SW 1271 (cell line): ENCODE measurements at regions not wholly inside any gene's neighbourhood (a gene's known extent, or its start where the extent isn't known, plus 50 kb on each side); places are given as distances from the start of the nearest gene placed in this dataset.
"Not testable (repeated sequence)": the region's sequence is repeated elsewhere in the genome, so short reads cannot be mapped to it uniquely, and the experiment has no call there.

Source experiments
- DNase-seq, 2 experiments: peaks; one replicate each; lab custom pipeline; 2025; lab: John Stamatoyannopoulos, UW

DNA sequence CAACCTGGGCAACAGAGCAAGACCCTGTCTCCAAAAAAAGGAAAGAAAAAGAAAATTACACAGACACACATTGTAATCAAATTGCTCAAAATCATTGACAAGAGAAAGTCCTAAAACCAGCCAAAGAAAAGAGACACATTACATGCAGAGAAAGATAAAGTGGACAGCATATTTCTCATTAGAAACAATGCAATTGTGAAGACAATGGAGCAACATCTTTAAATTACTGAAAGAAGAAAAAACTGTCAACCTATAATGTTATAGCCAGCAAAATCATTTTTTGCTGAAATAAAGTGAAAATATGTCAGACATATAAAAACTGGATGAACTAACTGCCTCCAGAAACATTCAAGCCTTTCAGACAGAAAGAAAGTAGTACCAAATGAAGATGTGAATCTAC lies 120.6 kb downstream of the TMEM167A start:
- DNase-seq = no peak

DNA sequence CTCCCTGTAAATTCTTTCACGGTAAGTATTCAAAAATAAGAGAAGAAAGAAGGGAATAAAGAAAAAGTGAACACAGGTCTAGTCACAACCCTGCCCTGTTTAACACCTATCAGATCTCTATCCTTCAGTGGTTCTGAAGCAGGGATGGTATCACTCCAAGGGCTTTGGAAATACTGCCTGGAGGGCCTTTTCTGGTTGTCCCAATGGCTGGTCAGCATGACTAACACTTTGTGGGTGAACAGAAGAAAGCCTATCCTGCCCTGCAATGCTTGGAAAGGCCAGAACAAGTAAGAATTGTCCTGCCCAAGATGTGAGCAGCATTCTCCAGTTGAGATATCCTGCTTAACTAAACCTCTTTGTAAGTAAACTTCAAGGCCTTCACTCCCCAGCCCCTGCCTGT lies 124.9 kb downstream of the TMEM167A start:
- no peak for DNase-seq

DNA sequence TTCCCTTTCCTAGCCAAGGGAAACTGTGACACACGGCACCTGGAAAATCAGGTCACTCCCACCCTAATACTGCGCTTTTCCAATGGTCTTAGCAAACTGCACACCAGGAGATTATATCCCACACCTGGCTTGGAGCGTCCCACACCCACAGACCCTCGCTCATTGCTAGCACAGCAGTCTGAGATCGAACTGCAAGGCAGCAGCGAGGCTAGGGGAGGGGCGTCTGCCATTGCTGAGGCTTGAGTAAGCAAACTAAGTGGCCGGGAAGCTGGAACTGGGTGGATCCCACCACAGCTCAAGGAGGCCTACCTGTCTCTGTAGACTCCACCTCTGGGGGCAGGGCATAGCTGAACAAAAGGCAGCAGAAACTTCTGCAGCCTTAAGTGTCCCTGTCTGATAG lies 132.9 kb downstream of the TMEM167A start:
- not testable (repeated sequence) for DNase-seq

DNA sequence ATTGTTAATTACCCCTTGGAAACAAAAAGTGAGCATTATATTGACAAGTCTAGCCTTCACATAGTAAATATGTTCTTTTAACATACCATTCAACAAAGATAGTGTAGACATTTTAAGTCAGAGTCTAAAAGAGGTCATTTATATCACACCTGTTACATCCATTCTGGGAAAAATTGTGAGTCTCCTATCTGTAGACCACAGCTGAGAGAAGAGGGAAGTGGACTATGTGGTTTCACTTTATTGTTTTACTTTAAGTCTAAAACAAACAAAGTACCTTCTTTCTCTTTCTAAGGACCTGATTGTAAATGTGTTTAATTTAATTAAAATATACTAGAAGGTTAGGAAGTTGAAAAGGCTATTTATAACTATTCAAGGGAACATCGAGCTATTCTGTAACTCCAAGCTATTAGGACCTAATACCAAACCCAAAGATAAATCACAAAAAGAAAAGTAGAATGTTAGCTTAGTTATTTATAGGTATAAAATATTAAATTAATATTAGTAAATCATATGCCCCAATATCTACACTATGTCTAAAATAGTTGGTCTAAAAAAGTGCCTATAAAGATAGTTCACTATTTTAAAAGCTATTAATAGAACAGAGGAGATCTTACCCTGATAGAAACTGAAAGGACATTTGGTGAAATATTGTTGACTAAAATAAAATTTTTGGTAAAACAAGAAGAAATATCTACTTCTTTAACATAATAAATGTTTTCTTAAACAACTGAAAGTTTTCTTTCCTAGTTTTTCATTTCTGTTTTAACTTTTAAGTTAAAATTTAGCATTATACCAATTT lies 134.9 kb downstream of the TMEM167A start:
- DNase-seq = no peak

DNA sequence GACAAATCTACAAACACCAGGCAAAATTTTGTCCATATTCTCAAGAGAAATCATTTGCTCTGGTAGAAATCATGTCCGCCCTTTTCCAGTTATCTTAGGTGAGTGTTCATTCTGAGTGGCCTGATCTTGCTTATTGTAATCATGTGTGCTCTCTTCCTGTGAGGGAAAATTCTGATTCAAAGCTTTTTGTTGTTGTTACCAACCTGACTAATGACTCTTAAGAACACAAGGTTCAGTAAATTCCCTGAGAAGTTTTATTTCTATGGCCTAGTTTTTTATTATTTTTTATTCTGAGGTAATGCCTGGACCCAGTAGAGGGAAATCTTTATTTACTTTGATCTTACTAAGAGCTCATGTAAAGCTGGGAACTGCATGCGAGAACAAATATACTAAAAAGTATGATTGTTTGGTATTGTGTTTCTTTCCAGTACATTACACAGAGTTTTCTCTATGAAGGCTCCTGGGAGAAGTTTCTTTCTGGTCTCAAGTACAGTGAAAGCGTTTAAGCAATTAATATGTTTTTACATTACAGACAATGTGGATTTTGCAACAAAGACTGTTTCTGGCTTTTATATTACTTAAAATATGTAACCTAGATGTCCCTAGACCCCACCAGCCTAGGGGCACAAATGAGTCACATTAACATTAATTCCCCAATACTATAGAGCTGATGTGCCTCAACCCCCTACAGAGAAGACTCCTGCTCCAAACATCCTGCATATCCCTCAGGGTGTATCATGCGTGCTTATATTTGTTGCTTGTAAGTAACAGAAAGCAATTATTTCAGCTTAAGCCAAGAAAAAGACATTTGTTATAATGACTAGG lies 138.1 kb downstream of the TMEM167A start:
- DNase-seq = no peak

DNA sequence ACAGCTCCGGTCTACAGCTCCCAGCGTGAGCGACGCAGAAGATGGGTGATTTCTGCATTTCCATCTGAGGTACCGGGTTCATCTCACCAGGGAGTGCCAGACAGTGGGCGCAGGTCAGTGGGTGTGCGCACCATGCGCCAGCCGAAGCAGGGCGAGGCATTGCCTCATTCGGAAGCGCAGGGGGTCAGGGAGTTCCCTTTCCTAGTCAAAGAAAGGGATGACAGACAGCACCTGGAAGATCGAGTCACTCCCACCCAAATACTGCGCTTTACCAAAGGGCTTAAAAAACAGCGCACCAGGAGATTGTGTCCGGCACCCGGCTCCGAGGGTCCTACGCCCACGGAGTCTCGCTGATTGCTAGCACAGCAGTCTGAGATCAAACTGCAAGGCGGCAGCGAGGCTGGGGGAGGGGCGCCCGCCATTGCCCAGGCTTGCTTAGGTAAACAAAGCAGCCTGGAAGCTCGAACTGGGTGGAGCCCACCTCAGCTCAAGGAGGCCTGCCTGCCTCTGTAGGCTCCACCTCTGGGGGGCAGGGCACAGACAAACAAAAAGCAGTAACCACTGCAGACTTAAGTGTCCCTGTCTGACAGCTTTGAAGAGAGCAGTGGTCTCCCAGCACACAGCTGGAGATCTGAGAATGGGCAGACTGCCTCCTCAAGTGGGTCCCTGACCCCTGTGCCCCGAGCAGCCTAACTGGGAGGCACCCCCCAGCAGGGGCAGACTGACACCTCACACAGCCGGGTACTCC lies 144.5 kb downstream of the TMEM167A start:
- DNase-seq = not testable (repeated sequence)

DNA sequence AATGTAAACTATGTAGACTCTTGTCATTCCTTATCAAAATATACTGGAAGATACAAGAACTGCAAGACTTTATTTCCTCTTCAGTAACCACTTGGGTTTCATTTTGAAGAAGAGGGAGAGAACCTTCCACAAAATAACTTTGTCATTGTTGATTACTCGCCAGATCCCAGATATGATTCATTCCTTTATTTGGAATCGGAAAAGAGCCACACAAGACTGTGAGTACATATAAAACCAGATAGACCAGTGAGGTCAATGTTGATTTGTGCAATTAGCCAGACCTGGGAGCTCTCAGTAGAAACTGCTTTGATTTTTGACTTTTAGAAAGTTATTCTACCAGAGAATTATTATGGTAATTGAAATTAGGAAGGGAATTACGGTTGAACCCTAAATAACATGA lies 146.1 kb downstream of the TMEM167A start:
- no peak for DNase-seq

DNA sequence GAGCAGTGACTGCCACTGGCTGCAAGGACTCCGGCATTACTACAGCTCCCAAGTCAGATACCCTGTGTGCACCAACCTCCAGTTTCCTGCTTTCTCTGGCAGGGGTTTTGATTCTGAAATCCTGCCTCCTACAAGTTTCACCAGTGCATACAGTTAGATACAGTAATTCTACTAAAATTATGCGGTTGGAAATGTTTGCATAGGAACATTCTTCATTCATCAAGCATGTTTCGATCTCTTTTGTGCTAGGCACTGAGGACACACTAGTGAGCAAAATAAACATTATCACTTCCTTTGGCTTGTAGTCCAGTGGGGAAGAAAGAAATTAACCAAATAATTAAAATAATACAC lies 152.2 kb downstream of the TMEM167A start:
- DNase-seq = no peak

DNA sequence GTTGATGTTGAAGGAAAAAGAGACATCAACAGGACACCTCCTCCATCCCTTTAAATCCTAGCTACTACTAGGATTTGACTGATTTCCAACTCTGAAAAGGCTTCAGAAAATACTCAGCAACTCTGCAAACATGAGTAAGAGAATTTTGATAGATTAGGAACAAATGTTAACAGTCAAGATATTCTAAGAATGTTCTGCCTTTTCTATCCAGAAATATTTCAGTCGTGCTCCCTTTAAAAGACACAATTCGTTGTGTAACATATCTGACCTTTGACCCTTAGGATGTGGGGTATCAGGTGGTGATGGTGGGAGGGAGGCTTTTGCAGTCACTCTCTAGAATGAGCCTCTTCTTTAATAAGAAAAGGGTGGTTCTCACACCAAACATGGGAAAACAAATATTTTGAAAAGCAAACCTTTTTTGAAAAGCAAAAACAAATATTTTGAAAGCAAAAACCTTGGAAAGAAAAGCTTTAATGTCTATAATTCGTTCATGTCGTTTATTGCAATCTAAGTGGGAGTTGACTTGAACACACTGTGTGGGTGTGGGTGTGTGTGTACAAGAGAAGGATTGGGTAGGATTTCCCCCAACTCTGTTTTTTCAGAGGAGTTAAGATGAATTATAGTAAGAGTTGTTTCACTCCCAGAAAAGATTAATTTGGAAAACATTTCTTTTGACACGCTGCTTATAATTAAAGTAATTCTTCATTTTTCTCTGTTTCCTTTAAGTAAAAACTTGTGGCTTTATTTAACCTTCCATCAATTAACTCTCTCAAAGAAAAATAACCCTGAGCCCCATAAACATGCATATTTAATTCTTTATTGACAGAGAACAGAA lies 152.8 kb downstream of the TMEM167A start:
- no peak for DNase-seq

DNA sequence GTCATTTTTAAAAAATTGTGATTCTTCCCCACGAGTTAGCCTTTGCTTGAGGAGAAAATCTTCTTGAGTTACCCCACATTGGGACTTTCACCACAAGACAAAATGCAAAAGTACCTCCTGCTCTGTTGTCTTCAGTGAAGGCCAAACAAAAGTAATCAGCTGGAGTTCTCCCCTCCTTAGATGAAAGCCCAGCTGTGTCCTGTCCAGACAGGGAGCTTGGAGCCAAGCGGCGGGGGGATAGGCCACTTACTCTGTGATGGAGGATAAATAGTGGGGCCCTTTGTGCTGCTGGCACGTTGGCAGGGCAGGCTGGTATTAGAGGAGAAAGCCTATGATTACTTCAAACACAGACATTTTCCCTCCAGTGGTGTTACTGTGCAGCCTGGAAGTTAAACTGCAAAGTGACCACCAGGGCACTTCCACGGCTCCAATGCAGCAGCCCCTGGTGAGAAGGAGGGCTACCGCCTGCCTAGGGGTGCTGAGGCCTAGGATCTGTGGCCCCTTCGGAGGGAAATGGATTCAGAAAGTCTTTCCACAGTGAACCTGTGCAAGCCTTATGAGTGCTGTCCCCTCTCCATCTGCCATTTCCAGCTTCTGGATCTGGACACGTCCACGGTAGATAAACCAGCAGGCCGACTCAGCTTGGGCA lies 155.0 kb downstream of the TMEM167A start:
- no peak for DNase-seq

DNA sequence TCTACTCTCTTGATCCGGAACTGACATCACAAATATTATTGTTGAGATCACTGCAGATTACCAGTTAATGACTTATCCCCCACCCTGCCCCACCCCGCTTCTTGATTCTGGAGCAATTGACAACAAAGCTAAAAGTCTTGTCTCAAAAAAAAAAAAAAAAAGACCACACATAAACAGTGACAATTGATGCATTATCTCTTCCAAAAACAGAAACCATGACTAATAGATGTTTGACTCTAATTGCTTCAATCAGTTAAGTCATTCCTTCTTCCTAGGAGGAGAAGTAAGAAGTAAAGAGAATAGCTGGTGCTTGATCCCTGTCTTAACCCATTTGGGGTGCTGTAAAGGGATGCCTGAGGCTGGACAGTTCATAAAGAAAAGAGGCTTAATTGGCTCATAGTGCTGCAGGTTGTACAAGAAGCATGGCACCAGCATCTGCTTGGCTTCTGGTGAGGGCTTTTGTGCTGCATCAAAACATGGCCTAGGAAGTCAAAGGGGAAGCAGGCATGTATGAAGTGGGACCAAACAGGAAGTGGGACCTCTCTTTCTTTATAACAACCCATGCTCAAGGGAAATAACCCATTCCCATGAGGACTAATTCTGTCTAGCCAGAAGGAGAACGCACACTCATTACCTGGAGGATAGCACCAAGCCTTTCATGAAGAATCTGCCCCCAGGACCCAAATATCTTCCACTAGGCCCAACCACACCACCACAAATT lies 158.7 kb downstream of the TMEM167A start:
- DNase-seq = no peak

DNA sequence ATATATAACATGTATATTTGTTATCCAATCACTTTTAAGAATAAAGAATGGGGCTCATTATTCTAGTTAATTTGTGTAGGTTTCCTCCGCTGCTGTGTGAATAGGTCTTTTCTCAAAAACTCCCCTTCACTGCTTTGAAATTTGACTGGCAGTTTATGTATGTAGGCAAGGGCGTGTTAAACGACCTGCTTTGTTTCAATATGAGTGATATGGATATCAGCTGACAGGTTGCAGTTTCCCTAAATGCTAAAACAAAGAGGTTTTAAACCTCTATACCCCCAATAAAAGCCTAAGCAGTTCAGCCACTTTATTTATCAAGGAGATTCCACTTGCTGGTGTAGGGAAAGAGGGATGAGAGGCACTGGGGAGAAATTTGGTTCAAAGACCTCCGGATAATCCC lies 159.6 kb downstream of the TMEM167A start:
- no peak for DNase-seq

DNA sequence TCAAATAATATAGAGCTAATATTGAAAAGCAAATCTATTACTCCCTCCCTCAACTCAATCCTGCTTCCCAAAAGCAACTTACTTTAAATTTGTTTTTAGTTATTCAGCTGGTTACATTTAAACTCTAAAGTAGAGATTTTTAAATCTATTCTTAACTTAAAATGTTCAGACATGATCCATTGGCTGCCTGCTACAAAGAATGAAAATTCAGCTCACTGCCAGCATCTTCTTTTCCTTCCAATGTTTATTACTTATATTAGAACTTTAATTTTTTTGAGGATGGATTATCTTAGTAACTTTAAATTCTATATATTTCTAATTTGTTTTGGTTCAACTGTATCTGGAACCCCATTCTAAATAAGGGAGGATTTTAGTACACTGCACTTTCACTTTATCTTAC lies 163.2 kb downstream of the TMEM167A start:
- no peak for DNase-seq

DNA sequence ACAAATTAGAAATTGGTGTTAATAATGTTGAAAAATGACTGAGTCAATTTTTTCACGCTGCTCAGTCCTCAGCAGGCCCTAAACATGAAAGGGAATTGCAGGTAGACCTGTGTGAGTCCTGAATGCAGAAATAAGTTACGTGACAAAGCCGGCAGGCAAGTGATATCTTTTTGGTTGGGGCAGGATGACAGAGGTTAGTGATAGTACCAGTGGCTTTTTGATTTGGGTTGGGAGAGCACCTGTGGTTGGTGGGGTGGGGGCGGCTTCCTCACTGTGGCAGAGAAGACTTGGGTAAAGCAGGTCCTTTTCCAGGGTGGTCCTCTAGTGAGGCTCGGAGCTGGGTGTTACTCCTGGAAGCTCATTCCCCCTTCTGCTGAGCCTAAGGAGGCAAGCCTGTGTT lies 164.7 kb downstream of the TMEM167A start:
- no peak for DNase-seq

DNA sequence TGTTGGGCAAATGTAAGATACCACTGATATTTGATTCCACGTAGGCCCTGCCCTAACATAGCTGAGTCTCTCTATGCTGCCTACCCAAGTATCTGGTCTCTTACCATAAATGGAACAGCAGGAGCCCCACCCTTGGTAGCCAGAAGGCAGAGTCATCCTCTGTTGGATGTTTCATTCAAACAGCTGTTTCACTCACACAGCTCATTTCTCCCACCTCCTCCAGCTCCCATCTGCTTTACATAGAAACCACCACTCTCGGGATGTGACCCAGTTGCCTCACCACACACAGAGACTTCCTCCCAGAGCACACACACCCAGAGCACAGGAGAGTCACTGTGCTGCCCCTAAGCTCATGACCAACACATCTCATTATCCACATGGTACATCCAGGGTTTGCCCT lies 165.3 kb downstream of the TMEM167A start:
- no peak for DNase-seq

DNA sequence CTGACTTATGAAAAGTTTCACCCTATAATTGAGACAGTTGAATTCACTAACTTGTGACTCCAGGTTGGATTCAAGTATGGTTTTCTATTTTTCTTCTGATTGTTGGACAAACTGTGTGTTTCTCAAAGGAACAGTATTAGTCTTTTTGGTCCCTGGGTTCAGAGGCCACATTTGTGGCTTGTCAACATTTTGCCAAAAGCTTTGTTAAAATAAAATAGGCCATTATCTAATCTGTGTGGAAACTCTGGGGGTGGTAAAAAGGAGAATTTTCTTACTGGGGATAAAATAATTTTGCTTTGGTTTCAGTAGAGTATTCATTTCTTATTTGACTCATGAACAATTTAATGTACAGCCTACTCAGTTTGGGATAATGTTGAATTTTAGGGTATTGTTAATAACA lies 166.3 kb downstream of the TMEM167A start:
- no peak for DNase-seq

DNA sequence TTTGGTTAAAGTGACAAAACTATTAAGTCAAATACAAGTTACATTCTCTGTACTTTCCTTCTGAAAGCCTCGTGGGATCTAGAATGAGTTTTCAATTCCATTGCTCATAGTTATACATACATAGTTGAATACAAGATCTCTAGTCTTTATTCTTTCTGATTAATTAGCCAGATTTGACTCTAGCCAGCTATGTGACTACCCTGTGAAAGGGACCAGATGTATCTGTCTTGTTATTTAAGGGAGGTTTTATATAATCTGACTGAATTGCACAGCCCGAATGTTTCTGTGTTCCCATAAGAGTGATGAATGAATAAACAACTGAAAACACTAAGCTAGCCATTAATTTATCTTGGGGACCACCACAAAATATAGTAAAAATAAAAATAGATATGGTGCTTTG lies 166.7 kb downstream of the TMEM167A start:
- DNase-seq = no peak

DNA sequence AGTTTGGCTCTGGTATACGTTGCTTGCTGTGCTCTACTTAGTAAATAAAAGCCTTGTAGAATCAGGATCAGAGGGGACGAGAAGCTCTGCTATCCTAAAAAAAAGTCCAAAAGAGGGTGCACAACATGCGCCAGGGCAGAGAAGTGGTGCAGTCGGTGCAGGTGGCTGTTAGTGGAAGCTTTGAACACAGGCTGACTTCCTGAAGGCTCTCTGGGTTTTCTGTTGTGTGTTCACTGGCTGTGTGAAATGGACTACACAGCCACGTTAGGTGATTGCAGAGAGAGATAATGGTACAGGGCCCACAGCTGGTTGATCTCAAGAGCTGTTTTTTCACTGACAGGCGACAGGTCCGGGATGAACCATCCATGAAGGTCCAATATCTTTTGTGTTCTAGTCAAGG lies 167.4 kb downstream of the TMEM167A start:
- DNase-seq = no peak

DNA sequence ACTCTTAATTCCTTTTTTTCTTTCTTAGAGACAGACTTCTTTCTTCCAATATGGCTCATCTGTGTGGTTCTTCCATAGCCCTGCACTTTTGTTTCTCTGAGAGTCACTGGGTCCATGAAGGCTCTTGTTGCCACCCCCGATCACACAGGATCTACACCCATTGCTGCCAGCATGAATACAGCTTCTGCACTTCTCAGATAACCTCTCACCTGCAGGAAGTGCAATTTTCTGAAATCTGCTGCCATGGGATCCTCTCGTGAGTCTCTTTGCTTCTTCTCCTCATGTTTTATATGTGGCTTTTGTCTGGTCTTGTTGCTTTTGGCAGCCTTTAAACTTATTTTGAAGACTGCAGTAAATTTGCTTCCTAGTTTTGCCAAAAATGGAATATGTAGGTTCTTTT lies 171.2 kb downstream of the TMEM167A start:
- DNase-seq = no peak

DNA sequence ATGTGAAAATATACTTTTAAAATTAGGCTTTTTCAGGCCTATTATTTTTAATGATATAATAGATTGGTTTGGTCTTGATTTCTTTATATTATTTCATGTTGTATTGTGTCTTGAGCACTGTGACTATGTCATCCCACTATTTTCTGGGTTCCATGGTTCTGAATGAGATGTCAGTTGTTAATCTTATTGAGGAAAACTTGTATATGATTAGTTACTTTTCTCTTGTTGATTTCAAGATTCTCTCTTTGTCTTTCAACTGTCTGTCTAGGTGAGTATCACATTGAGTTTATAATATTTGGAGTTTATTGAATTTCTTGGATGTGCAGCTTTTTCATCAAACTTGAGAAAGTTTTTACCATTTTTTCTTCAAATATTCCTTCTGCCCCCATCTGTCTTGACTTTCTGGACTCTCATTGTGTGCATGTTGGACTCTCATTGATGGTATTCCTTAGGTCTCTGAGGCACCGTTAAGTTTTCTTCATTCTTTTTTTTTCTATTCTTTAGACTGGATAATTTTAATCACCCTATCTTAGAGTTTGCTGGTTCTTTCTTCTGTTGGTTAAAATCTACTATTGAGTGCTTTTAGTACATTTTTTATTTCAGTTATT lies 175.8 kb downstream of the TMEM167A start:
- DNase-seq = no peak
